Vagina (tissue), 2 donors: ENCODE measurements at regions not wholly inside any gene's neighbourhood (a gene's known extent, or its start where the extent isn't known, plus 50 kb on each side); places are given as distances from the start of the nearest gene placed in this dataset.

Experiments
- CTCF ChIP-seq, 3 experiments: fragments of 450-650 bp in 2 of 3; fragments of 200-600 bp in 1 of 3; sonication (generic) in 1 of 3; IDR thresholded peaks; one replicate each; pipeline ENCODE4 v1.5.1; 2017 to 2019; ENCODE audit warnings: antibody characterized with exemption in 3 of 3, mild to moderate bottlenecking in 2 of 3, moderate library complexity in 2 of 3
- POLR2A ChIP-seq, 2 donors: fragments of 450-650 bp; IDR thresholded peaks; one replicate each; pipeline ENCODE4 v1.6.1; 2017; ENCODE audit warnings: antibody characterized with exemption in 2 of 2, mild to moderate bottlenecking in 2 of 2, moderate library complexity in 2 of 2
- POLR2AphosphoS5 ChIP-seq, 2 donors: sonication (generic); formaldehyde crosslinking; IDR thresholded peaks; one replicate each; pipeline ENCODE4 v1.9.0; 2017; ENCODE audit warnings: antibody characterized with exemption in 2 of 2, mild to moderate bottlenecking in 2 of 2, low read depth in 1 of 2; ENCODE audit not compliant: insufficient read depth in 1 of 2

GRCh38 chr2:100765481-100765880, 54.5 kb upstream of the NPAS2 start:
- TF ChIP-seq CTCF (IDR thresholded peaks at IDR 0.05) (no peak), POLR2AphosphoS5 (IDR thresholded peaks at IDR 0.05; ENCODE audit: insufficient read depth in 1 of 2, low read depth in 1 of 2) (no peak), POLR2A (IDR thresholded peaks at IDR 0.05) (no peak)
